Heart right ventricle (tissue), 16 donors: ENCODE measurements at regions not wholly inside any gene's neighbourhood (a gene's known extent, or its start where the extent isn't known, plus 50 kb on each side); places are given as distances from the start of the nearest gene placed in this dataset.

ENCODE experiments used
- ATAC-seq, 8 donors: fragments of 200-7000 bp; cut with Tn5 transposase; one replicate each; pipeline ENCODE4 v1.9.1; 2020; ENCODE audit warnings: mild to moderate bottlenecking in 8 of 8, moderate library complexity in 8 of 8, moderate number of reproducible peaks in 1 of 8
- DNase-seq, 2 donors: peaks; one replicate each; pipeline ENCODE4 v3.0.0-alpha.2; 2020
- H3K27ac ChIP-seq, 10 donors: fragments of 200-600 bp; sonication (generic) in 2 of 10; one replicate each; pipeline versions ENCODE4 v1.5.0 to v1.8.0; 2020 to 2022; ENCODE audit warnings: mild to moderate bottlenecking in 3 of 10
- H3K27me3 ChIP-seq, 7 donors: fragments of 200-600 bp; one replicate each; pipeline ENCODE4 v1.8.0; 2021 to 2022; ENCODE audit warnings: mild to moderate bottlenecking in 2 of 7
- H3K36me3 ChIP-seq, 9 donors: fragments of 200-600 bp; sonication (generic) in 1 of 9; one replicate each; pipeline versions ENCODE4 v1.5.0 to v1.8.0; 2020 to 2022; ENCODE audit warnings: mild to moderate bottlenecking in 2 of 9
- H3K4me1 ChIP-seq, 9 donors: fragments of 200-600 bp; sonication (generic) in 1 of 9; one replicate each; pipeline versions ENCODE4 v1.5.0 to v1.8.0; 2020 to 2022; ENCODE audit warnings: mild to moderate bottlenecking in 4 of 9
- H3K4me3 ChIP-seq, 10 donors: fragments of 200-600 bp; sonication (generic) in 2 of 10; one replicate each; pipeline versions ENCODE4 v1.5.0 to v1.8.0; 2020 to 2022; ENCODE audit warnings: mild to moderate bottlenecking in 7 of 10, moderate library complexity in 2 of 10
- H3K9me3 ChIP-seq, 11 donors: fragments of 200-600 bp in 10 of 11; sonication (generic) in 2 of 11; one replicate each; pipeline versions ENCODE4 v1.5.0 to v1.8.0; 2013 to 2022; ENCODE audit warnings: mild to moderate bottlenecking in 2 of 11, control low read depth in 1 of 11, moderate library complexity in 1 of 11
- WGBS, 2 donors: extraction: QIAGEN DNeasy Blood & Tissue Kit; methylation state at CpG; one replicate each; pipeline ENCODE4 v1.1.7; 2013; ENCODE audit warnings: inconsistent platforms in 1 of 2; 5-methylcytosine and 5-hydroxymethylcytosine counted together
- intact Hi-C, 10 donors: fragments of 100-400 bp; cut with DNase I; formaldehyde crosslinking; loops; one replicate each; pipeline versions ENCODE4 v1.11.1 to v1.14.2; 2022
- TF ChIP-seq, protein P1 (sequence below), 9 donors: fragments of 200-600 bp; sonication (generic) in 2 of 9; IDR thresholded peaks; one replicate each; pipeline versions ENCODE4 v1.5.0 to v1.8.0; 2021 to 2022; ENCODE audit warnings: antibody characterized with exemption in 9 of 9, mild to moderate bottlenecking in 5 of 9, moderate library complexity in 1 of 9
- donor health status: Arrhythmogenic right ventricular cardiomyopathy.
- donor health status: ischemic (EF 13 %, LVEDD 7.1; RV severe dilation, severe dysfunction).
- donor health status: healthy with polysubstance abuse.
- donor health status: DM: no; HTN: yes; CAD: no.
- donor health status: DM: no; HTN: no; CAD: no.
- donor health status: ischemic (EF 25% LVEDD 6.9; RV normal size, moderate dysfunction).
- donor health status: ischemic (EF 25% LVEDD 5.7; RV mildly dilated, moderate dysfunction).
- donor health status: healthy.
- donor health status: DM: yes; HTN: yes; CAD: no.
- donor health status: Ischemic cardiomyopathy.
- donor health status: ischemic (EF 35%, LVEDD 5.7; RV mildly dilated, moderate dysfunction).
- donor health status: nonischemic (EF 11% LVEDD 7.7; RV severe dilation, severe dysfunction).
- donor health status: DM: yes; HTN: yes; CAD: no.
- donor health status: PGD.
- donor health status: ischemic (EF 29% LVEDD 5.4; RV normal size, mild dysfunction).
- donor health status: nonischemic (EF 23%, LVEDD 6.1; RV moderate dilation, normal function).

DNA sequence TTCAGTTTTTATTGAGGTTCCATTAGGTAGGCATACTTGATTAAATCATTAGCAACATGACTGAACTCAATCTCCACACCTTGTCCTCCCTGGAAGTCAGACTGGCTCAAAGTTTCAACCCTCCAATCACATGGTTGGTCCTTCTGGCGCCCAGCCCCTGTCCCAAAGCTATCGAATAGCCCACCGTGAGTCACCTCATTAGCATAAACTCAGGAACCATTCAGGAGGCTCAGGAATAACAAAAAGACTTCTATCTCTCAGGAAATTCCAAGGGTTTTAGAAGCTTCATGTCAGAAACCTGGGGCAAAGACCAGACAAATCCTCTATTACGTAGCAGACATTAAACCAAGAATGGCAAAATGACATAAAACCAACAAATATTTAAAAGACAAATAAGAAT lies 78.6 kb downstream of the RGS2 start:
- Histone ChIP-seq H3K4me3 (no peak overlapping the region), H3K9me3 (no peaks in the 10 kb centered on the region), H3K4me1 (peaks cover 0 to 5% (median 0%) of the 10 kb centered on the region in 9 donors), H3K36me3 (no peaks in the 10 kb centered on the region), H3K27me3 (no peaks in the 10 kb centered on the region), H3K27ac (no peak overlapping the region)
- ATAC-seq (no peak), DNase-seq (no peak)
- TF ChIP-seq, protein P1, sequence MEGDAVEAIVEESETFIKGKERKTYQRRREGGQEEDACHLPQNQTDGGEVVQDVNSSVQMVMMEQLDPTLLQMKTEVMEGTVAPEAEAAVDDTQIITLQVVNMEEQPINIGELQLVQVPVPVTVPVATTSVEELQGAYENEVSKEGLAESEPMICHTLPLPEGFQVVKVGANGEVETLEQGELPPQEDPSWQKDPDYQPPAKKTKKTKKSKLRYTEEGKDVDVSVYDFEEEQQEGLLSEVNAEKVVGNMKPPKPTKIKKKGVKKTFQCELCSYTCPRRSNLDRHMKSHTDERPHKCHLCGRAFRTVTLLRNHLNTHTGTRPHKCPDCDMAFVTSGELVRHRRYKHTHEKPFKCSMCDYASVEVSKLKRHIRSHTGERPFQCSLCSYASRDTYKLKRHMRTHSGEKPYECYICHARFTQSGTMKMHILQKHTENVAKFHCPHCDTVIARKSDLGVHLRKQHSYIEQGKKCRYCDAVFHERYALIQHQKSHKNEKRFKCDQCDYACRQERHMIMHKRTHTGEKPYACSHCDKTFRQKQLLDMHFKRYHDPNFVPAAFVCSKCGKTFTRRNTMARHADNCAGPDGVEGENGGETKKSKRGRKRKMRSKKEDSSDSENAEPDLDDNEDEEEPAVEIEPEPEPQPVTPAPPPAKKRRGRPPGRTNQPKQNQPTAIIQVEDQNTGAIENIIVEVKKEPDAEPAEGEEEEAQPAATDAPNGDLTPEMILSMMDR (IDR thresholded peaks at IDR 0.05) = no peak
- WGBS, 2 donors = 74 to 85% methylated on average over 4 of the region's 4 CpGs
- intact Hi-C loops = no loop called here

DNA sequence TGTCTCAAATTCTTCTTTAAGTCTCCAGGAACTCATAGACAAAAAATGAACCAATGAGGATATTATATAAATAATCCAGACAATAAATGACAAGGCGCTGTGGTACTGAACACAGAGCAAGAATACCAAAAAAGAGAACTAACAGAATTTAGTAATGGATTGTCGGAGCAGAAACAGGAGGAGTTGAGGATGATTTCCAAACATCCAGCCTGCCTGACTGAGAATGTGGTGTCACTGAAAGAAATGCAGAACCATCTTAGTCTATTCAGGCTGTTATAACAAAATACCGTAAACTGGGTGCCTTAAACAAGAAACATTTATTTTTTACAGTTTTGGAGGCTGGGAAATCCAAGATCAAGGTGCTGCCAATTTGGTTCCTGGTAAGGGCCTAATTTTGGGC lies 79.7 kb downstream of the RGS2 start:
- Histone ChIP-seq H3K4me1 (peaks cover 0 to 5% (median 0%) of the 10 kb centered on the region in 9 donors), H3K36me3 (no peaks in the 10 kb centered on the region), H3K27ac (no peak overlapping the region), H3K4me3 (no peak overlapping the region), H3K27me3 (no peaks in the 10 kb centered on the region), H3K9me3 (no peaks in the 10 kb centered on the region)
- WGBS, 2 donors = 63 to 80% methylated on average over 3 of the region's 3 CpGs
- intact Hi-C loops = no loop called here
- TF ChIP-seq, protein P1 (IDR thresholded peaks at IDR 0.05) = no peak
- no peak for ATAC-seq
- DNase-seq = no peak

DNA sequence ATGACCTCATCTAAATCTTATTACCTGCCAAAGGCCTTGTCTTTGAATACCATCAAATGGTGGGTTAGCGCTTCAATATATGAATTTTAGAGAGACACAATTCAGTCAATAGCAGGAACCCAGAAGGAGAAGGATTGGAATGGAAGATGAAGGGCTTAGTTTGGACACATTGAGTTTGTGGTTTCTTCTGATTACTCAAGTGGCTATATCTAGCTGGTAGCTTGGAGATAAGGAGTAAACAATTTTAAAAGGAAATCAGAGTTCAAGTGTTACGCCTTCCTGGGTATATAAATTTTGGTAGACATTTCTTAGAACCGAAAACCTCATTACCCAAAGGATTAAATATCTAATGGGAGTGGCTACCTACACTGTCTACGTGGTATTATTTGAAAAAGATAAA lies 80.2 kb downstream of the RGS2 start:
- TF ChIP-seq, protein P1 (IDR thresholded peaks at IDR 0.05) = no peak
- intact Hi-C loops = no loop called here
- no peaks in the 10 kb centered on the region for H3K36me3 ChIP-seq
- no peaks in the 10 kb centered on the region for H3K27me3 ChIP-seq
- no peak overlapping the region for H3K27ac ChIP-seq
- H3K4me3 ChIP-seq = no peak overlapping the region
- ATAC-seq = no peak
- H3K9me3 ChIP-seq = no peaks in the 10 kb centered on the region
- 88 to 93% methylated on average over 4 of the region's 4 CpGs for WGBS, 2 donors
- peaks cover 0 to 5% (median 0%) of the 10 kb centered on the region in 9 donors for H3K4me1 ChIP-seq
- DNase-seq = no peak

DNA sequence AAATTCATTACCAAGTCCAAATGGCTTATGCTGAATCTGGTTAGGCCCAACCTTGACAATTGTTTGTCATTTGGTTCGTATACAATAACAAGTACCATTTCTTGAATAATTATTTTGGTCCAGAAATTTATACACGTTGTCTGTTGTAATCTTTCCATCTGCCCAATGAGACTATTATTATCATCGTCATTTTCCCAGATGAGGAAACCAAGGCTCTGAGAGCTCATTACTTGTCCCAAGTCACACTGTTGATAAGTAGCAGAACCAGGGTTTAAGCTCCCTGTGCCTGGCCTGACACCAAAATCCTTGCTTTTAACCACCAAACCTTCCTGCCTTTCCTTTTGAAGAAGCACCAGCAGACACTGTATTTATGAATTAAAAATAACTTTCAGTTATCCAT lies 81.3 kb downstream of the RGS2 start:
- WGBS, 2 donors = 83 to 90% methylated on average over 3 of the region's 3 CpGs
- no peak overlapping the region for H3K27ac ChIP-seq
- no peak for ATAC-seq

More for the DNA sequence above, 81.3 kb downstream of the RGS2 start:
- intact Hi-C loops = no loop called here
- DNase-seq = no peak
- Histone ChIP-seq H3K4me3 (no peak overlapping the region), H3K27me3 (no peaks in the 10 kb centered on the region), H3K9me3 (no peaks in the 10 kb centered on the region), H3K36me3 (no peaks in the 10 kb centered on the region), H3K4me1 (peaks cover 0 to 4% (median 0%) of the 10 kb centered on the region in 9 donors)
- TF ChIP-seq, protein P1 (IDR thresholded peaks at IDR 0.05) = no peak
